Ishikawa (cell line): ENCODE measurements at regions not wholly inside any gene's neighbourhood (a gene's known extent, or its start where the extent isn't known, plus 50 kb on each side); places are given as distances from the start of the nearest gene placed in this dataset.

Source experiments
- CEBPB ChIP-seq: IDR thresholded peaks from 2 replicates; pipeline ENCODE4 v1.6.1; 2012
- CREB1 ChIP-seq: IDR thresholded peaks from 2 replicates; pipeline ENCODE4 v1.6.1; 2012; ENCODE audit warnings: low read depth
- EGR1 ChIP-seq: IDR thresholded peaks from 2 replicates; pipeline ENCODE4 v1.6.1; 2012
- EP300 ChIP-seq: IDR thresholded peaks from 2 replicates; pipeline ENCODE4 v1.6.1; 2012; ENCODE audit warnings: borderline replicate concordance
- FOXM1 ChIP-seq: IDR thresholded peaks from 2 replicates; pipeline ENCODE4 v1.6.1; 2012; ENCODE audit warnings: low read depth, borderline replicate concordance
- NFIC ChIP-seq: IDR thresholded peaks from 2 replicates; pipeline ENCODE4 v1.6.1; 2012
- RAD21 ChIP-seq: IDR thresholded peaks from 2 replicates; pipeline ENCODE4 v1.6.1; 2012; ENCODE audit warnings: low read depth
- TAF1 ChIP-seq: IDR thresholded peaks from 2 replicates; pipeline ENCODE4 v1.6.1; 2012; ENCODE audit warnings: low read depth, mild to moderate bottlenecking
- TCF12 ChIP-seq: IDR thresholded peaks from 2 replicates; pipeline ENCODE4 v1.6.1; 2012; ENCODE audit warnings: low read depth
- TEAD4 ChIP-seq: IDR thresholded peaks from 2 replicates; pipeline ENCODE4 v1.6.1; 2012
- USF1 ChIP-seq: IDR thresholded peaks from 2 replicates; pipeline ENCODE4 v1.6.1; 2012
- YY1 ChIP-seq: IDR thresholded peaks from 2 replicates; pipeline ENCODE4 v1.6.1; 2012; ENCODE audit warnings: low read depth
- TF ChIP-seq, protein P1 (sequence below): IDR thresholded peaks from 2 replicates; pipeline ENCODE4 v1.6.1; 2012; ENCODE audit warnings: low read depth, mild to moderate bottlenecking
- TF ChIP-seq, protein P2 (sequence below): IDR thresholded peaks from 2 replicates; pipeline ENCODE4 v1.6.1; 2012

GRCh38 chr13:76292031-76292430, 594.2 kb downstream of the KCTD12 start:
- no peak for TF ChIP-seq EGR1
- TF ChIP-seq, protein P1, sequence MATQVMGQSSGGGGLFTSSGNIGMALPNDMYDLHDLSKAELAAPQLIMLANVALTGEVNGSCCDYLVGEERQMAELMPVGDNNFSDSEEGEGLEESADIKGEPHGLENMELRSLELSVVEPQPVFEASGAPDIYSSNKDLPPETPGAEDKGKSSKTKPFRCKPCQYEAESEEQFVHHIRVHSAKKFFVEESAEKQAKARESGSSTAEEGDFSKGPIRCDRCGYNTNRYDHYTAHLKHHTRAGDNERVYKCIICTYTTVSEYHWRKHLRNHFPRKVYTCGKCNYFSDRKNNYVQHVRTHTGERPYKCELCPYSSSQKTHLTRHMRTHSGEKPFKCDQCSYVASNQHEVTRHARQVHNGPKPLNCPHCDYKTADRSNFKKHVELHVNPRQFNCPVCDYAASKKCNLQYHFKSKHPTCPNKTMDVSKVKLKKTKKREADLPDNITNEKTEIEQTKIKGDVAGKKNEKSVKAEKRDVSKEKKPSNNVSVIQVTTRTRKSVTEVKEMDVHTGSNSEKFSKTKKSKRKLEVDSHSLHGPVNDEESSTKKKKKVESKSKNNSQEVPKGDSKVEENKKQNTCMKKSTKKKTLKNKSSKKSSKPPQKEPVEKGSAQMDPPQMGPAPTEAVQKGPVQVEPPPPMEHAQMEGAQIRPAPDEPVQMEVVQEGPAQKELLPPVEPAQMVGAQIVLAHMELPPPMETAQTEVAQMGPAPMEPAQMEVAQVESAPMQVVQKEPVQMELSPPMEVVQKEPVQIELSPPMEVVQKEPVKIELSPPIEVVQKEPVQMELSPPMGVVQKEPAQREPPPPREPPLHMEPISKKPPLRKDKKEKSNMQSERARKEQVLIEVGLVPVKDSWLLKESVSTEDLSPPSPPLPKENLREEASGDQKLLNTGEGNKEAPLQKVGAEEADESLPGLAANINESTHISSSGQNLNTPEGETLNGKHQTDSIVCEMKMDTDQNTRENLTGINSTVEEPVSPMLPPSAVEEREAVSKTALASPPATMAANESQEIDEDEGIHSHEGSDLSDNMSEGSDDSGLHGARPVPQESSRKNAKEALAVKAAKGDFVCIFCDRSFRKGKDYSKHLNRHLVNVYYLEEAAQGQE = no peak
- no peak for TF ChIP-seq CREB1
- TF ChIP-seq RAD21 = no peak
- no peak for TF ChIP-seq TAF1
- no peak for TF ChIP-seq EP300
- no peak for TF ChIP-seq CEBPB
- TF ChIP-seq FOXM1 = no peak
- no peak for TF ChIP-seq TEAD4
- no peak for TF ChIP-seq NFIC
- no peak for TF ChIP-seq YY1
- no peak for TF ChIP-seq TCF12
- no peak for TF ChIP-seq USF1
- TF ChIP-seq, protein P2, sequence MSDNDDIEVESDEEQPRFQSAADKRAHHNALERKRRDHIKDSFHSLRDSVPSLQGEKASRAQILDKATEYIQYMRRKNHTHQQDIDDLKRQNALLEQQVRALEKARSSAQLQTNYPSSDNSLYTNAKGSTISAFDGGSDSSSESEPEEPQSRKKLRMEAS = no peak
